Neuronal stem cell (in vitro differentiated cells): ENCODE measurements at regions not wholly inside any gene's neighbourhood (a gene's known extent, or its start where the extent isn't known, plus 50 kb on each side); places are given as distances from the start of the nearest gene placed in this dataset.
"Not testable (repeated sequence)": the region's sequence is repeated elsewhere in the genome, so short reads cannot be mapped to it uniquely, and the experiment has no call there.

ENCODE experiments used
- DNase-seq: peaks from one replicate; pipeline ENCODE4 v3.0.0-alpha.2; 2013; ENCODE audit warnings: low spot score
- H2AFZ ChIP-seq: one replicate; pipeline ENCODE4 v1.6.1; 2013; ENCODE audit warnings: mild to moderate bottlenecking, low read length, inconsistent platforms
- H2AK5ac ChIP-seq: 2 replicates; pipeline ENCODE4 v1.6.1; 2013; ENCODE audit warnings: low read depth, mild to moderate bottlenecking, inconsistent platforms, low read length, moderate library complexity, mixed read lengths
- H2BK120ac ChIP-seq: 2 replicates; pipeline ENCODE4 v1.6.1; 2013; ENCODE audit warnings: low read depth, mild to moderate bottlenecking, inconsistent platforms, low read length, moderate library complexity, mixed read lengths
- H2BK12ac ChIP-seq: one replicate; pipeline ENCODE4 v1.6.1; 2013; ENCODE audit warnings: low read length, inconsistent platforms
- H2BK15ac ChIP-seq: 2 replicates; pipeline ENCODE4 v1.6.1; 2013; ENCODE audit warnings: mild to moderate bottlenecking, low read length, inconsistent platforms, mixed read lengths
- H2BK5ac ChIP-seq: one replicate; pipeline ENCODE4 v1.6.1; 2013; ENCODE audit warnings: inconsistent platforms, mild to moderate bottlenecking, low read length, moderate library complexity
- H3K14ac ChIP-seq: one replicate; pipeline ENCODE4 v1.6.1; 2013; ENCODE audit warnings: low read length, inconsistent platforms
- H3K18ac ChIP-seq: 2 replicates; pipeline ENCODE4 v1.6.1; 2013; ENCODE audit warnings: low read length, inconsistent platforms
- H3K23ac ChIP-seq: 2 replicates; pipeline ENCODE4 v1.6.1; 2013; ENCODE audit warnings: low read depth, mild to moderate bottlenecking, mixed read lengths, low read length, inconsistent platforms; ENCODE audit not compliant: poor library complexity
- H3K27ac ChIP-seq: replicated peaks from 3 replicates; pipeline ENCODE4 v1.5.1; 2013; ENCODE audit warnings: low read length, inconsistent platforms
- H3K27me3 ChIP-seq, 3 experiments: 2 replicates each; pipeline ENCODE4 v1.6.1; 2013; ENCODE audit warnings: low read length in 3 of 3, mild to moderate bottlenecking in 2 of 3, inconsistent platforms in 1 of 3, low read depth in 1 of 3, mixed read lengths in 1 of 3, moderate library complexity in 1 of 3; ENCODE audit not compliant: control insufficient read depth in 3 of 3, insufficient read depth in 3 of 3
- H3K36me3 ChIP-seq, 2 donors: replicated peaks in 1 of 2; 2 replicates each; pipeline ENCODE4 v1.6.1; 2013; ENCODE audit warnings: low read length in 2 of 2; ENCODE audit not compliant: control insufficient read depth in 2 of 2, insufficient read depth in 2 of 2
- H3K4ac ChIP-seq: 2 replicates; pipeline ENCODE4 v1.6.1; 2013; ENCODE audit warnings: inconsistent platforms, mild to moderate bottlenecking, low read length, moderate library complexity
- H3K4me1 ChIP-seq, 2 donors: 1 replicate in 1 of 2; 2 replicates in 1 of 2; pipeline ENCODE4 v1.6.1; 2013; ENCODE audit warnings: low read length in 2 of 2, low read depth in 1 of 2; ENCODE audit not compliant: control insufficient read depth in 2 of 2, insufficient read depth in 1 of 2
- H3K4me2 ChIP-seq: one replicate; pipeline ENCODE4 v1.6.1; 2013; ENCODE audit warnings: mild to moderate bottlenecking, low read length, inconsistent platforms; ENCODE audit not compliant: insufficient read depth, poor library complexity, severe bottlenecking
- H3K4me3 ChIP-seq, 2 donors: 2 replicates each; pipeline ENCODE4 v1.5.1; 2013; ENCODE audit warnings: low read length in 2 of 2, mild to moderate bottlenecking in 2 of 2, inconsistent platforms in 1 of 2, moderate library complexity in 1 of 2
- H3K79me1 ChIP-seq: one replicate; pipeline ENCODE4 v1.6.1; 2013; ENCODE audit warnings: low read depth, mild to moderate bottlenecking, inconsistent platforms, low read length, moderate library complexity
- H3K9ac ChIP-seq: one replicate; pipeline ENCODE4 v1.6.1; 2013; ENCODE audit warnings: mild to moderate bottlenecking, low read depth, low read length, inconsistent platforms; ENCODE audit not compliant: poor library complexity
- H3K9me3 ChIP-seq, 2 donors: replicated peaks in 1 of 2; 2 replicates each; pipeline versions ENCODE3 to v1.6.1; 2013; ENCODE audit warnings: low read length in 2 of 2, mild to moderate bottlenecking in 2 of 2, inconsistent platforms in 1 of 2, low read depth in 1 of 2, mixed read lengths in 1 of 2, moderate library complexity in 1 of 2; ENCODE audit not compliant: control insufficient read depth in 2 of 2, insufficient read depth in 1 of 2
- H4K8ac ChIP-seq: one replicate; pipeline ENCODE4 v1.6.1; 2013; ENCODE audit warnings: low read depth, mild to moderate bottlenecking, inconsistent platforms, low read length, moderate library complexity
- H4K91ac ChIP-seq: one replicate; pipeline ENCODE4 v1.6.1; 2013; ENCODE audit warnings: low read length, low read depth, mild to moderate bottlenecking, inconsistent platforms; ENCODE audit not compliant: poor library complexity
- WGBS, 2 donors: extraction: QIAGEN DNeasy Blood & Tissue Kit; methylation state at CpG; one replicate each; pipeline ENCODE4 v1.1.7; 2013; ENCODE audit warnings: missing lambda C conversion rate in 2 of 2, mixed read lengths in 1 of 2; ENCODE audit not compliant: insufficient read length in 2 of 2, insufficient replicate concordance in 1 of 2; ENCODE audit errors: extremely low coverage in 2 of 2; 5-methylcytosine and 5-hydroxymethylcytosine counted together

DNA sequence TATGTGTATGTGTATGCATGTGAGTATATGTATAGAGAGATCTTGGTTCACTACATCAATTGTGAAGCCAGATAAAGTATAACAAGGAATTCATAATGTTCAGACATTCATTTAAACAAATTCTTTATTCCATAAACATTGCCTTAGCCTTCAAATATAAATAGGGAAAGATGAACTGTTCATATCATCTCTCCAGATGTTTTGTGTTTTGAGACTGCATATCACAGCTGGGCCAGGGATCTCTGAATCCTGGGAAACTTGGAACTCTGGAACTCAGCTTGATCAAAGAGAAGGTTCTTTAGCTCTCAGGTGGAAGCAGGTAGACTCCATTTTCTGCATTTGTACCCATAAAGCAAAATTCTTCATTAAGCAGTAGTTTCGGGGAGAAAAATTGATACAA, 272.6 kb upstream of the ETAA1 start:
- H3K27ac ChIP-seq, result no peak overlapping the region
- H3K4me3 ChIP-seq, result no peak overlapping the region
- no peak overlapping the region for H3K23ac ChIP-seq
- no peaks in the 10 kb centered on the region for H3K79me1 ChIP-seq
- no peak for DNase-seq
- no peaks in the 10 kb centered on the region for H3K9me3 ChIP-seq
- H2BK12ac ChIP-seq, result no peak overlapping the region
- no peaks in the 10 kb centered on the region for H3K4me1 ChIP-seq
- no peaks in the 10 kb centered on the region for H3K36me3 ChIP-seq
- no CpG with 5 or more reads among the region's 1 CpG for WGBS, 2 donors
- no peak overlapping the region for H2BK15ac ChIP-seq
- H4K91ac ChIP-seq, result no peak overlapping the region
- H3K14ac ChIP-seq, result no peak overlapping the region
- no peak overlapping the region for H2BK120ac ChIP-seq
- no peak overlapping the region for H2AK5ac ChIP-seq
- no peak overlapping the region for H3K4me2 ChIP-seq
- no peak overlapping the region for H3K18ac ChIP-seq
- H3K4ac ChIP-seq, result no peak overlapping the region
- no peak overlapping the region for H2AFZ ChIP-seq
- H3K27me3 ChIP-seq, result no peaks in the 10 kb centered on the region
- H4K8ac ChIP-seq, result no peak overlapping the region
- no peak overlapping the region for H2BK5ac ChIP-seq
- no peak overlapping the region for H3K9ac ChIP-seq

DNA sequence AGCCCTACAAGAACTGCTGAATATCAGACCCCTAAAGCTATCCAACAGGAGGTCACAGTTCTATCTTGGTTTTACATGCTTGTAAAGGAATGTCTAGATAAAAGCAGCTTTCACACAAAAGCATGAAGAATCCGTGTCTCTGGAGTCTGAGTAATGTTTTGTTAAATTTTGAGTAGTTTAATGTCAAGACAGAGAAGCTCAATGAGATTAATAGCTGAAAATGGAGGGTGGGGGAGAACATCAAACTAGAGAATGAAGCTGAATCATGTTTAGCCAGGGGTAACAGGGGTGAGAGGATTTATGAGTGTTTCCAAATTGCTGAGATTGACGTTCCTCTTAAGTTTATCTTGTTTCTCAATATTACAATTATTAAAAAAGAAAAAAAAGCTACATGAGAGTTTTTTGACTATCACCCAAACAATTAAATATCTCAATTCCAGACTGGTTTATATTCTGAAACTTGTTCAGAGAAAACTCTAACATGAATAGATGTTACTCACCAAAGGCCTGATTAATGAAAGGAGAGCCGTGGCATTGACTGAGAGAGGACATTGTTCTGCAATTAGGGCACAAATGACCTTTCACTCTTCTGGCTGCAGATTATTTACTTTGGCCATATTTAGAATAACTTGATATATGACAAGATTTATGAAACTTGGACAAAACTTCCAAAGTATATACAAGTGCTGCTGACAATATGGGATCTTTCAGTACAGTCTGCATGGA, 266.4 kb upstream of the ETAA1 start:
- no peak overlapping the region for H4K8ac ChIP-seq
- no peak overlapping the region for H3K14ac ChIP-seq
- H2AK5ac ChIP-seq, result no peak overlapping the region
- H2BK12ac ChIP-seq, result no peak overlapping the region
- no peak overlapping the region for H2AFZ ChIP-seq
- no CpG with 5 or more reads among the region's 3 CpGs for WGBS, 2 donors
- no peaks in the 10 kb centered on the region for H3K27me3 ChIP-seq
- no peak overlapping the region for H2BK120ac ChIP-seq
- H2BK5ac ChIP-seq, result no peak overlapping the region
- no peaks in the 10 kb centered on the region for H3K36me3 ChIP-seq
- no peaks in the 10 kb centered on the region for H3K9me3 ChIP-seq
- H3K4ac ChIP-seq, result no peak overlapping the region
- no peak overlapping the region for H4K91ac ChIP-seq
- no peak for DNase-seq
- H3K23ac ChIP-seq, result no peak overlapping the region
- no peak overlapping the region for H3K4me3 ChIP-seq
- H3K27ac ChIP-seq, result no peak overlapping the region
- no peak overlapping the region for H3K18ac ChIP-seq
- no peak overlapping the region for H2BK15ac ChIP-seq
- no peaks in the 10 kb centered on the region for H3K4me1 ChIP-seq
- no peak overlapping the region for H3K9ac ChIP-seq
- H3K79me1 ChIP-seq, result no peaks in the 10 kb centered on the region
- H3K4me2 ChIP-seq, result no peak overlapping the region

DNA sequence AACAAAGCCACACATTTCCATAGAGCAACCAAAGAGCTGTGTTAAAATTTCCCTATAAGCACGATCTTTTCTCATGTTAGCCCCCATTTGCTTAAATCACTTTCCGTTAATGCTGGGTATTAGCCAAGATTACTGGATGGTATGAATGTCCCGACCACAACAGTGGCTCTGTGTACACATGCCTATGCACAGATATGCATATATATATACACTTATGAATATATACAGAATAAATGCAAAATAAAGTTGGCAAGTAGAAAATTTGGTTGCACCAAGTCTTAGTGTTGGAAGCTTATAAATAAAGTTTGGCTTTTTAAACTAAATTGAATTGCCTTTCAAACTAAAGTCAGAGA, 265.9 kb upstream of the ETAA1 start:
- Histone ChIP-seq H3K14ac (no peak overlapping the region), H3K4me3 (no peak overlapping the region), H3K79me1 (no peaks in the 10 kb centered on the region), H4K91ac (no peak overlapping the region), H3K4me2 (no peak overlapping the region), H4K8ac (no peak overlapping the region), H2BK15ac (no peak overlapping the region), H3K36me3 (no peaks in the 10 kb centered on the region), H2BK120ac (no peak overlapping the region), H3K27ac (no peak overlapping the region), H3K9ac (no peak overlapping the region), H3K4me1 (no peaks in the 10 kb centered on the region), H3K27me3 (no peaks in the 10 kb centered on the region), H2BK12ac (no peak overlapping the region), H2AFZ (no peak overlapping the region), H2BK5ac (no peak overlapping the region), H2AK5ac (no peak overlapping the region), H3K4ac (no peak overlapping the region), H3K23ac (no peak overlapping the region), H3K18ac (no peak overlapping the region), H3K9me3 (no peaks in the 10 kb centered on the region)
- no peak for DNase-seq
- no CpG with 5 or more reads among the region's 3 CpGs for WGBS, 2 donors

GRCh38 chr2:67132441-67132940, 264.6 kb upstream of the ETAA1 start:
- not testable (repeated sequence) for H3K14ac ChIP-seq, H3K27ac ChIP-seq, H3K4me3 ChIP-seq, H2AK5ac ChIP-seq, DNase-seq, H3K4me1 ChIP-seq, H2BK5ac ChIP-seq, H2BK120ac ChIP-seq, H2BK15ac ChIP-seq, H3K4ac ChIP-seq, H3K36me3 ChIP-seq, H3K9me3 ChIP-seq, H3K4me2 ChIP-seq, H4K8ac ChIP-seq, H3K27me3 ChIP-seq, H3K9ac ChIP-seq, H2AFZ ChIP-seq, H3K18ac ChIP-seq, H2BK12ac ChIP-seq, H4K91ac ChIP-seq, H3K23ac ChIP-seq, H3K79me1 ChIP-seq
- no CpG with 5 or more reads among the region's 2 CpGs for WGBS, 2 donors
